OCI-LY7 (cell line): ENCODE measurements at regions not wholly inside any gene's neighbourhood (a gene's known extent, or its start where the extent isn't known, plus 50 kb on each side); places are given as distances from the start of the nearest gene placed in this dataset.

Experiments used
- BruUV-seq: library from RNA; stranded (reverse); fragments of 400-500 nt; replicated peaks from 2 replicates; lab custom pipeline; 2021; lab: Mats Ljungman, UMichigan
- CTCF ChIA-PET: fragments of 300-600 bp; sonication (Branson Sonifier 250); formaldehyde crosslinking; loops from one replicate; lab custom pipeline; 2022; ENCODE audit warnings: antibody characterized with exemption; ENCODE audit not compliant: unreplicated experiment; lab: Charles Lee
- POLR2A ChIA-PET: fragments of 300-600 bp; sonication (Branson Sonifier 250); formaldehyde crosslinking; loops from one replicate; lab custom pipeline; 2022; ENCODE audit warnings: antibody characterized with exemption; lab: Charles Lee
- DNase-seq: peaks from one replicate; pipeline ENCODE4 v3.0.0-alpha.2; 2015; ENCODE audit warnings: low spot score
- H2AFZ ChIP-seq: fragments of 200-600 bp; sonication (generic), shearing (Covaris generic); 2 replicates; pipeline ENCODE4 v1.6.1; 2014; ENCODE audit warnings: mild to moderate bottlenecking, antibody characterized with exemption, low read length, moderate library complexity
- H3K27ac ChIP-seq: fragments of 200-600 bp; sonication (generic); 2 replicates; pipeline ENCODE4 v1.5.1; 2014; ENCODE audit warnings: mixed run types, low read depth, mild to moderate bottlenecking, moderate library complexity, low read length, inconsistent platforms; ENCODE audit not compliant: poor library complexity, severe bottlenecking
- H3K36me3 ChIP-seq: fragments of 200-600 bp; sonication (generic); 2 replicates; pipeline ENCODE4 v1.6.1; 2014; ENCODE audit warnings: mild to moderate bottlenecking, antibody characterized with exemption, low read length, moderate library complexity, mixed read lengths; ENCODE audit not compliant: insufficient read depth
- H3K4me1 ChIP-seq: fragments of 200-600 bp; sonication (generic); 2 replicates; pipeline ENCODE4 v1.5.1; 2014; ENCODE audit warnings: mild to moderate bottlenecking, low read length; ENCODE audit not compliant: insufficient read depth, poor library complexity, severe bottlenecking
- H3K4me2 ChIP-seq: fragments of 200-600 bp; sonication (generic); 2 replicates; pipeline ENCODE4 v1.6.1; 2014; ENCODE audit warnings: mild to moderate bottlenecking, low read length
- H3K4me3 ChIP-seq: fragments of 200-600 bp; sonication (generic); 2 replicates; pipeline ENCODE4 v1.5.1; 2014; ENCODE audit warnings: mild to moderate bottlenecking, low read depth, low read length; ENCODE audit not compliant: poor library complexity, severe bottlenecking
- H3K79me2 ChIP-seq: fragments of 200-600 bp; sonication (generic); 2 replicates; pipeline ENCODE4 v1.6.1; 2016; ENCODE audit warnings: low read depth, mild to moderate bottlenecking, low read length, moderate library complexity, mixed read lengths; ENCODE audit not compliant: insufficient read depth
- H3K9me2 ChIP-seq: fragments of 200-600 bp; sonication (generic); 2 replicates; pipeline ENCODE4 v1.6.1; 2016; ENCODE audit warnings: mild to moderate bottlenecking, low read length, mixed read lengths; ENCODE audit not compliant: insufficient read depth
- H3K9me3 ChIP-seq: fragments of 200-600 bp; sonication (generic); 2 replicates; pipeline ENCODE4 v1.6.1; 2014; ENCODE audit warnings: mild to moderate bottlenecking, mixed run types, low read length, mixed read lengths
- H4K20me1 ChIP-seq: fragments of 200-600 bp; sonication (generic); 2 replicates; pipeline ENCODE4 v1.6.1; 2014; ENCODE audit warnings: mild to moderate bottlenecking, antibody characterized with exemption, low read length, moderate library complexity, mixed read lengths; ENCODE audit not compliant: insufficient read depth
- EZH2phosphoT487 ChIP-seq: fragments of 200-600 bp; sonication (generic); IDR thresholded peaks from 2 replicates; pipeline ENCODE4 v1.6.1; 2018; ENCODE audit warnings: low read depth, borderline replicate concordance, mild to moderate bottlenecking, mixed run types, antibody characterized with exemption, low read length, moderate library complexity, mixed read lengths
- intact Hi-C: fragments of 100-400 bp; cut with micrococcal nuclease; formaldehyde crosslinking; loops from one replicate; pipeline ENCODE4 v1.10.0; 2022; ENCODE audit not compliant: unreplicated experiment
- TF ChIP-seq, protein P1 (sequence below): fragments of 200-600 bp; sonication (generic); conservative IDR thresholded peaks from 2 replicates; pipeline ENCODE4 v1.5.1; 2014; ENCODE audit warnings: mild to moderate bottlenecking, antibody characterized with exemption, low read length, moderate library complexity, mixed read lengths

DNA sequence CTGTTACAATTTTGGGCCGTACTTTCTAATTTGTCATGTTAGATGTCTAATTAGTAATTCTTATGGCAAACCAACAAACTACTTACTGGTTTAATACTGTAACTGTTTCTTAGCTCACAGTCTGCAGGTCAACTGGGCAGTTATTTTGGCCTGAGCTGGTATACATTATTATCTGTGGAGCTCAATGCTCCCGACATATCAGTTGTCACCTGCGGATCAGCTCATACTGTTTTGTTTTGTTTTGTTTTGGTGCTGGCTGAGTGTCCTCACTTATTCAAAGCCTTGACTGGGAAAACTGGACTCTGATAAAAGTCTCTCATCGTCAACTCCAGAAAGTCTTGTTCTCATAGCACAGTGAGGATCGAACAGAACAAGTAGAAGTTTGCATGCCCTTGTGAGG lies 1060.6 kb upstream of the CDH8 start:
- no peaks in the 10 kb centered on the region for H3K9me2 ChIP-seq
- DNase-seq: no peak
- intact Hi-C loops: no loop called here
- no peak overlapping the region for H3K4me2 ChIP-seq
- no peaks in the 10 kb centered on the region for H3K36me3 ChIP-seq
- POLR2A ChIA-PET: no interaction called here
- BruUV-seq: no TSS peak
- no peaks in the 10 kb centered on the region for H3K4me1 ChIP-seq
- H3K9me3 ChIP-seq: no peaks in the 10 kb centered on the region
- no peak overlapping the region for H3K4me3 ChIP-seq
- no peaks in the 10 kb centered on the region for H4K20me1 ChIP-seq
- no peak overlapping the region for H3K27ac ChIP-seq
- TF ChIP-seq, protein P1, sequence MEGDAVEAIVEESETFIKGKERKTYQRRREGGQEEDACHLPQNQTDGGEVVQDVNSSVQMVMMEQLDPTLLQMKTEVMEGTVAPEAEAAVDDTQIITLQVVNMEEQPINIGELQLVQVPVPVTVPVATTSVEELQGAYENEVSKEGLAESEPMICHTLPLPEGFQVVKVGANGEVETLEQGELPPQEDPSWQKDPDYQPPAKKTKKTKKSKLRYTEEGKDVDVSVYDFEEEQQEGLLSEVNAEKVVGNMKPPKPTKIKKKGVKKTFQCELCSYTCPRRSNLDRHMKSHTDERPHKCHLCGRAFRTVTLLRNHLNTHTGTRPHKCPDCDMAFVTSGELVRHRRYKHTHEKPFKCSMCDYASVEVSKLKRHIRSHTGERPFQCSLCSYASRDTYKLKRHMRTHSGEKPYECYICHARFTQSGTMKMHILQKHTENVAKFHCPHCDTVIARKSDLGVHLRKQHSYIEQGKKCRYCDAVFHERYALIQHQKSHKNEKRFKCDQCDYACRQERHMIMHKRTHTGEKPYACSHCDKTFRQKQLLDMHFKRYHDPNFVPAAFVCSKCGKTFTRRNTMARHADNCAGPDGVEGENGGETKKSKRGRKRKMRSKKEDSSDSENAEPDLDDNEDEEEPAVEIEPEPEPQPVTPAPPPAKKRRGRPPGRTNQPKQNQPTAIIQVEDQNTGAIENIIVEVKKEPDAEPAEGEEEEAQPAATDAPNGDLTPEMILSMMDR: no peak
- TF ChIP-seq EZH2phosphoT487: no peak
- CTCF ChIA-PET: no interaction called here
- H3K79me2 ChIP-seq: no peaks in the 10 kb centered on the region
- H2AFZ ChIP-seq: no peak overlapping the region

DNA sequence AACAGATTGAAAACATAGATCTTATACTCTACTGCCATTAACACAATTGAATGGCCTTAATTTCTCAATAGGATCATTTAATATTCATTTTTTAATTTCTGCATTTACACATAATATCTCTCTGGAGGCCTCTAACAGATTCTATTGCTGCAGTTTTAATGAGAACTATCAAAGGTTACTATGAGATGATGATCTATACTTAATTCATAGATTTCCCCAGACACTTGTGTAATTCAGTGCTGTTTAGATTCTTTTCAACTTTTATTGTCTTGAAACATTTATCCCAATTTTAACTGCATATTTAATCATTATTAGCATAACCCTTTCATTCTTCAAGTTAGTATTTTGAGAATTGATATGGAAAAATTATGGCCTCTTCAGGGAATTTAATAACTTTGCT lies 1056.5 kb upstream of the CDH8 start:
- POLR2A ChIA-PET: no interaction called here
- intact Hi-C loops: no loop called here
- Histone ChIP-seq H3K9me2 (no peaks in the 10 kb centered on the region), H3K4me2 (no peak overlapping the region), H3K4me1 (no peaks in the 10 kb centered on the region), H3K9me3 (no peaks in the 10 kb centered on the region), H3K27ac (no peak overlapping the region), H4K20me1 (no peaks in the 10 kb centered on the region), H2AFZ (no peak overlapping the region), H3K36me3 (no peaks in the 10 kb centered on the region), H3K4me3 (no peak overlapping the region), H3K79me2 (no peaks in the 10 kb centered on the region)
- DNase-seq: no peak
- CTCF ChIA-PET: no interaction called here
- BruUV-seq: no TSS peak
- no peak for TF ChIP-seq EZH2phosphoT487
- TF ChIP-seq, protein P1: no peak

DNA sequence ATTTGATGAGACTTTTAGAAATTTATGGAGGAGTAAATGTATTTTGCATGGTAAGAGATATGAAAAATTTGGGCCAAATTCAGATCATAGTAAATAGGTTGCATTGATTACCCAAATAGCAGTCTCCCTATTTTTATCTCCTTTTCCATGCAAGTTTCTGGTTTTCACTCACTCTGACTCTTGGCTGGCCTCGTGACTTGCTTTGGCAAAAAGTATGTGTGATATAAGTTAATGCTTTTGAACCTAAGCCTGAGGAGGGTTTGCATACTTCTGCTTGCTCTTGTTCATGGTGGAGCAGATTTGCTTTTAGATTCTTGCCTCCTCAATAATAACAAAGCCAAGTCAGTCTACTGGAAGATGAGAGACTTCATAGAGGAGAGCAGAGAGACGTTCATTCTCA lies 1045.9 kb upstream of the CDH8 start:
- ChIA-PET POLR2A (no interaction called here), CTCF (no interaction called here)
- H3K4me1 ChIP-seq: no peaks in the 10 kb centered on the region
- H3K79me2 ChIP-seq: no peaks in the 10 kb centered on the region
- no peaks in the 10 kb centered on the region for H3K9me3 ChIP-seq
- no peaks in the 10 kb centered on the region for H3K36me3 ChIP-seq
- DNase-seq: no peak
- no peak overlapping the region for H3K27ac ChIP-seq
- H3K4me2 ChIP-seq: no peak overlapping the region
- H3K9me2 ChIP-seq: no peaks in the 10 kb centered on the region
- H4K20me1 ChIP-seq: no peaks in the 10 kb centered on the region
- no TSS peak for BruUV-seq
- TF ChIP-seq, protein P1: no peak
- no peak for TF ChIP-seq EZH2phosphoT487
- no peak overlapping the region for H2AFZ ChIP-seq
- no peak overlapping the region for H3K4me3 ChIP-seq
- intact Hi-C loops: no loop called here
